Keratinocyte (primary cell): ENCODE measurements at regions not wholly inside any gene's neighbourhood (a gene's known extent, or its start where the extent isn't known, plus 50 kb on each side); places are given as distances from the start of the nearest gene placed in this dataset.
A peak's percentile ranks its signal among the peaks of the same experiment; 100 is the strongest.

ENCODE experiments used
- DNase-seq: peaks from one replicate; pipeline ENCODE4 v3.0.0-alpha.2; 2011; ENCODE audit warnings: low read depth, missing footprints, low spot score
- FAIRE-seq: peaks from 2 replicates; lab custom pipeline; 2011; peaks lifted over from hg19 to GRCh38; lab: Jason Lieb, UNC
- H2AFZ ChIP-seq: 2 replicates; pipeline ENCODE4 v1.6.0; 2012; ENCODE audit warnings: low read length, control low read depth, inconsistent platforms; ENCODE audit not compliant: control insufficient read depth
- H3K27ac ChIP-seq: 2 replicates; pipeline ENCODE4 v1.5.1; 2011; ENCODE audit warnings: low read length; ENCODE audit not compliant: control insufficient read depth, insufficient read depth
- H3K27me3 ChIP-seq: 3 replicates; pipeline ENCODE4 v1.6.0; 2011; ENCODE audit warnings: low read length; ENCODE audit not compliant: control insufficient read depth, insufficient read depth; ENCODE audit errors: extremely low read depth
- H3K36me3 ChIP-seq, 2 experiments: 2 replicates in 1 of 2; 3 replicates in 1 of 2; pipeline ENCODE4 v1.5.1; 2011; ENCODE audit warnings: low read length in 2 of 2, mild to moderate bottlenecking in 1 of 2; ENCODE audit not compliant: control insufficient read depth in 2 of 2, insufficient read depth in 2 of 2; ENCODE audit errors: extremely low read depth in 1 of 2
- H3K4me1 ChIP-seq: 3 replicates; pipeline ENCODE4 v1.5.1; 2011; ENCODE audit warnings: low read length; ENCODE audit not compliant: control insufficient read depth, insufficient read depth; ENCODE audit errors: extremely low read depth
- H3K4me2 ChIP-seq: 3 replicates; pipeline ENCODE4 v1.6.0; 2011; ENCODE audit warnings: low read depth, low read length; ENCODE audit not compliant: control insufficient read depth, insufficient read depth; ENCODE audit errors: extremely low read depth
- H3K4me3 ChIP-seq, 3 experiments: fragments of 200-600 bp in 1 of 3; sonication (generic) in 1 of 3; 2 replicates in 2 of 3; 3 replicates in 1 of 3; pipeline ENCODE4 v1.5.1; 2011 to 2016; ENCODE audit warnings: low read length in 3 of 3, mild to moderate bottlenecking in 3 of 3, control low read depth in 2 of 3, inconsistent platforms in 1 of 3, low read depth in 1 of 3, mixed read lengths in 1 of 3, mixed run types in 1 of 3, moderate library complexity in 1 of 3; ENCODE audit not compliant: control insufficient read depth in 2 of 3, insufficient read depth in 2 of 3; ENCODE audit errors: extremely low read depth in 1 of 3
- H3K79me2 ChIP-seq: 2 replicates; pipeline ENCODE4 v1.6.0; 2012; ENCODE audit warnings: low read length; ENCODE audit not compliant: control insufficient read depth, insufficient read depth
- H3K9ac ChIP-seq: 3 replicates; pipeline ENCODE4 v1.6.0; 2011; ENCODE audit warnings: low read length; ENCODE audit not compliant: control insufficient read depth, insufficient read depth; ENCODE audit errors: extremely low read depth
- H3K9me1 ChIP-seq: 3 replicates; pipeline ENCODE4 v1.6.0; 2011; ENCODE audit warnings: low read length; ENCODE audit not compliant: control insufficient read depth, insufficient read depth; ENCODE audit errors: extremely low read depth
- H3K9me3 ChIP-seq: 2 replicates; pipeline ENCODE4 v1.5.1; 2012; ENCODE audit warnings: low read depth, low read length; ENCODE audit not compliant: control insufficient read depth
- H4K20me1 ChIP-seq: 3 replicates; pipeline ENCODE4 v1.6.0; 2011; ENCODE audit warnings: low read length; ENCODE audit not compliant: control insufficient read depth, insufficient read depth; ENCODE audit errors: extremely low read depth
- CTCF ChIP-seq, 3 experiments: IDR thresholded peaks in 1 of 3; conservative IDR thresholded peaks in 1 of 3; optimal IDR thresholded peaks in 1 of 3; 2 replicates in 2 of 3; 3 replicates in 1 of 3; pipeline versions ENCODE3 to v1.5.1; 2011; ENCODE audit warnings: low read length in 3 of 3, mild to moderate bottlenecking in 3 of 3, moderate library complexity in 2 of 3, control low read depth in 1 of 3, inconsistent platforms in 1 of 3; ENCODE audit not compliant: insufficient read depth in 2 of 3; ENCODE audit errors: extremely low read depth in 1 of 3
- EZH2 ChIP-seq: IDR thresholded peaks from one replicate; pipeline ENCODE4 v1.6.1; 2012; ENCODE audit warnings: inconsistent platforms, mild to moderate bottlenecking, low read length, moderate library complexity
- dilution Hi-C: fragments of 300-500 bp; cut with MboI; formaldehyde crosslinking; loops from one replicate; pipeline ENCODE4 v1.7.0; 2020; ENCODE audit warnings: low sequenced_read_pairs; ENCODE audit not compliant: extremely low pct_ligation_motif_present

GRCh38 chr14:51550636-51551035 is 101.1 kb upstream of the FRMD6 start:
- H3K36me3 ChIP-seq = peaks cover 0 to 4% of the 10 kb centered on the region in 2 experiments

GRCh38 chr14:51552275-51552674 is 99.4 kb upstream of the FRMD6 start:
- dilution Hi-C loops = no loop called here
- Histone ChIP-seq H3K27ac (peak overlapping the region; percentile 27), H3K36me3 (peaks cover 0 to 4% of the 10 kb centered on the region in 2 experiments), H3K9me3 (no peaks in the 10 kb centered on the region), H3K79me2 (peaks cover 89% of the 10 kb centered on the region), H3K4me3 (no peak overlapping the region), H2AFZ (no peak overlapping the region), H3K9me1 (no peaks in the 10 kb centered on the region), H3K4me1 (peaks cover 47% of the 10 kb centered on the region), H3K27me3 (no peaks in the 10 kb centered on the region), H3K4me2 (peak overlapping the region; percentile 5), H3K9ac (no peak overlapping the region), H4K20me1 (no peaks in the 10 kb centered on the region)
- DNase-seq = no peak
- FAIRE-seq = no peak
- TF ChIP-seq EZH2 = no peak
- peak in 2 of 3 experiments; percentile 3 to 43 for TF ChIP-seq CTCF (optimal IDR thresholded peaks at IDR 0.05 in 1 of 3, IDR thresholded peaks at IDR 0.05 in 1 of 3, conservative IDR thresholded peaks at IDR 0.05 in 1 of 3; ENCODE audit: extremely low read depth in 1 of 3, insufficient read depth in 2 of 3, low read length in 3 of 3)

More at GRCh38 chr14:51550636-51551035, 101.1 kb upstream of the FRMD6 start:
- Histone ChIP-seq H3K4me1 (peaks cover 63% of the 10 kb centered on the region), H3K4me3 (no peak overlapping the region), H3K79me2 (peaks cover 80% of the 10 kb centered on the region), H4K20me1 (no peaks in the 10 kb centered on the region), H3K9me1 (no peaks in the 10 kb centered on the region), H3K4me2 (no peak overlapping the region), H3K27ac (no peak overlapping the region), H2AFZ (no peak overlapping the region), H3K9ac (no peak overlapping the region), H3K9me3 (no peaks in the 10 kb centered on the region), H3K27me3 (no peaks in the 10 kb centered on the region)
- no peak for DNase-seq
- no peak for TF ChIP-seq CTCF (optimal IDR thresholded peaks at IDR 0.05 in 1 of 3, IDR thresholded peaks at IDR 0.05 in 1 of 3, conservative IDR thresholded peaks at IDR 0.05 in 1 of 3; ENCODE audit: extremely low read depth in 1 of 3, insufficient read depth in 2 of 3, low read length in 3 of 3)
- no peak for TF ChIP-seq EZH2
- dilution Hi-C loops = no loop called here
- peak; percentile 72 for FAIRE-seq
